MM.1S (cell line): ENCODE measurements at regions not wholly inside any gene's neighbourhood (a gene's known extent, or its start where the extent isn't known, plus 50 kb on each side); places are given as distances from the start of the nearest gene placed in this dataset.

Experiments used
- DNase-seq: peaks from one replicate; pipeline ENCODE4 v3.0.0-alpha.2; 2015
- H2AFZ ChIP-seq: fragments of 300-600 bp; sonication (generic); 2 replicates; pipeline ENCODE4 v1.6.0; 2016; ENCODE audit warnings: antibody characterized with exemption, low read length
- H3F3A ChIP-seq: fragments of 300-600 bp; sonication (generic); 2 replicates; pipeline ENCODE4 v1.6.1; 2016; ENCODE audit warnings: mild to moderate bottlenecking, antibody characterized with exemption, low read length, moderate library complexity, mixed read lengths; ENCODE audit not compliant: insufficient read depth
- H3K27ac ChIP-seq: fragments of 300-600 bp; sonication (generic); 2 replicates; pipeline ENCODE4 v1.5.1; 2016; ENCODE audit warnings: mild to moderate bottlenecking, low read length
- H3K27me3 ChIP-seq: fragments of 300-600 bp; sonication (generic); replicated peaks from 2 replicates; pipeline ENCODE4 v1.6.0; 2016; ENCODE audit warnings: low read length; ENCODE audit not compliant: insufficient read depth
- H3K36me3 ChIP-seq: fragments of 300-600 bp; sonication (generic); replicated peaks from 2 replicates; pipeline ENCODE4 v1.6.1; 2016; ENCODE audit warnings: mild to moderate bottlenecking, low read length, mixed read lengths; ENCODE audit not compliant: insufficient read depth
- H3K4me1 ChIP-seq: fragments of 300-600 bp; sonication (generic); 2 replicates; pipeline ENCODE4 v1.6.1; 2016; ENCODE audit warnings: low read length, mixed read lengths
- H3K4me2 ChIP-seq: fragments of 300-600 bp; sonication (generic); 2 replicates; pipeline ENCODE4 v1.6.0; 2016; ENCODE audit warnings: low read depth, low read length
- H3K4me3 ChIP-seq: fragments of 300-600 bp; sonication (generic); 2 replicates; pipeline ENCODE4 v1.5.1; 2016; ENCODE audit warnings: low read length, mixed read lengths
- H3K79me2 ChIP-seq: fragments of 300-600 bp; sonication (generic); 2 replicates; pipeline ENCODE4 v1.6.1; 2016; ENCODE audit warnings: mixed run types, low read length, mixed read lengths
- H3K9ac ChIP-seq: fragments of 300-600 bp; sonication (generic); 2 replicates; pipeline ENCODE4 v1.6.1; 2016; ENCODE audit warnings: low read length, mixed read lengths
- H3K9me2 ChIP-seq: fragments of 300-600 bp; sonication (generic); replicated peaks from 2 replicates; pipeline ENCODE4 v1.6.1; 2016; ENCODE audit warnings: mild to moderate bottlenecking, low read length, mixed read lengths; ENCODE audit not compliant: insufficient read depth
- H3K9me3 ChIP-seq: fragments of 300-600 bp; sonication (generic); replicated peaks from 2 replicates; pipeline ENCODE4 v1.6.1; 2016; ENCODE audit warnings: mild to moderate bottlenecking, low read length, mixed read lengths; ENCODE audit not compliant: insufficient read depth
- H4K20me1 ChIP-seq: fragments of 300-600 bp; sonication (generic); 2 replicates; pipeline ENCODE4 v1.6.1; 2016; ENCODE audit warnings: mild to moderate bottlenecking, low read length, moderate library complexity, mixed read lengths; ENCODE audit not compliant: insufficient read depth
- CTCF ChIP-seq: fragments of 300-600 bp; sonication (generic); IDR thresholded peaks from 2 replicates; pipeline ENCODE4 v1.5.1; 2016; ENCODE audit warnings: antibody characterized with exemption, low read length, mixed read lengths
- EZH2 ChIP-seq: fragments of 300-600 bp; sonication (generic); optimal IDR thresholded peaks from 2 replicates; pipeline ENCODE3; 2017; ENCODE audit warnings: low read depth, mild to moderate bottlenecking, antibody characterized with exemption, low read length, mixed read lengths
- EZH2phosphoT487 ChIP-seq: fragments of 300-600 bp; sonication (generic); IDR thresholded peaks from 2 replicates; pipeline ENCODE4 v1.6.1; 2018; ENCODE audit warnings: antibody characterized with exemption, low read length

- H3F3A ChIP-seq = no peaks in the 10 kb centered on the region
- no peaks in the 10 kb centered on the region for H4K20me1 ChIP-seq
- H3K4me2 ChIP-seq = no peak overlapping the region
- no peak overlapping the region for H3K9ac ChIP-seq
- no peak for DNase-seq
- H3K4me3 ChIP-seq = no peak overlapping the region
- H3K27me3 ChIP-seq = no peaks in the 10 kb centered on the region
- H2AFZ ChIP-seq = no peak overlapping the region
- no peak for TF ChIP-seq EZH2
- no peak for TF ChIP-seq EZH2phosphoT487
- TF ChIP-seq CTCF = no peak
- no peaks in the 10 kb centered on the region for H3K79me2 ChIP-seq
- H3K4me1 ChIP-seq = no peaks in the 10 kb centered on the region
- H3K27ac ChIP-seq = no peak overlapping the region
- H3K9me2 ChIP-seq = no peaks in the 10 kb centered on the region
- H3K9me3 ChIP-seq = no peaks in the 10 kb centered on the region
- H3K36me3 ChIP-seq = no peaks in the 10 kb centered on the region
Observed at GRCh38 chr4:144480068-144480467, 165.9 kb upstream of the HHIP start.

- no peak overlapping the region for H3K27ac ChIP-seq
- no peak overlapping the region for H3K4me2 ChIP-seq
- no peak overlapping the region for H2AFZ ChIP-seq
- H3K9me3 ChIP-seq = no peaks in the 10 kb centered on the region
- no peaks in the 10 kb centered on the region for H3K79me2 ChIP-seq
- H3K27me3 ChIP-seq = no peaks in the 10 kb centered on the region
- no peaks in the 10 kb centered on the region for H3K4me1 ChIP-seq
- H4K20me1 ChIP-seq = no peaks in the 10 kb centered on the region
- TF ChIP-seq EZH2 = no peak
- no peak for TF ChIP-seq CTCF
- no peak for TF ChIP-seq EZH2phosphoT487
- H3K9ac ChIP-seq = no peak overlapping the region
- H3K9me2 ChIP-seq = no peaks in the 10 kb centered on the region
- H3K36me3 ChIP-seq = no peaks in the 10 kb centered on the region
- DNase-seq = no peak
- H3F3A ChIP-seq = no peaks in the 10 kb centered on the region
- H3K4me3 ChIP-seq = no peak overlapping the region
Observed at GRCh38 chr4:144489831-144490230, 156.1 kb upstream of the HHIP start.

- Histone ChIP-seq H3K79me2 (no peaks in the 10 kb centered on the region), H3K4me3 (no peak overlapping the region), H3K9me2 (no peaks in the 10 kb centered on the region), H3K4me1 (no peaks in the 10 kb centered on the region), H3K36me3 (no peaks in the 10 kb centered on the region), H3K4me2 (no peak overlapping the region), H3K27ac (no peak overlapping the region), H3F3A (no peaks in the 10 kb centered on the region), H3K27me3 (no peaks in the 10 kb centered on the region), H3K9ac (no peak overlapping the region), H4K20me1 (no peaks in the 10 kb centered on the region), H3K9me3 (no peaks in the 10 kb centered on the region), H2AFZ (no peak overlapping the region)
- no peak for TF ChIP-seq CTCF
- TF ChIP-seq EZH2phosphoT487 = no peak
- no peak for TF ChIP-seq EZH2
- no peak for DNase-seq
Observed at GRCh38 chr4:144494280-144494679, 151.7 kb upstream of the HHIP start.

GRCh38 chr4:144495944-144496343 is 150.0 kb upstream of the HHIP start:
- no peaks in the 10 kb centered on the region for H3K9me2 ChIP-seq
- no peaks in the 10 kb centered on the region for H3K79me2 ChIP-seq
- no peaks in the 10 kb centered on the region for H3F3A ChIP-seq
- no peaks in the 10 kb centered on the region for H3K36me3 ChIP-seq
- H3K27ac ChIP-seq = no peak overlapping the region
- no peak overlapping the region for H2AFZ ChIP-seq
- TF ChIP-seq EZH2 (no peak), EZH2phosphoT487 (no peak), CTCF (no peak)
- no peaks in the 10 kb centered on the region for H3K27me3 ChIP-seq
- DNase-seq = no peak
- no peaks in the 10 kb centered on the region for H3K9me3 ChIP-seq
- H3K4me2 ChIP-seq = no peak overlapping the region
- no peak overlapping the region for H3K4me3 ChIP-seq
- H3K9ac ChIP-seq = no peak overlapping the region
- no peaks in the 10 kb centered on the region for H3K4me1 ChIP-seq
- no peaks in the 10 kb centered on the region for H4K20me1 ChIP-seq
